Pulmonary artery endothelial cell (primary cell): ENCODE measurements at regions not wholly inside any gene's neighbourhood (a gene's known extent, or its start where the extent isn't known, plus 50 kb on each side); places are given as distances from the start of the nearest gene placed in this dataset.

Experiments used
- DNase-seq: peaks from one replicate; pipeline ENCODE4 v3.0.0-alpha.2; 2011; ENCODE audit warnings: low read depth, low spot score

DNA sequence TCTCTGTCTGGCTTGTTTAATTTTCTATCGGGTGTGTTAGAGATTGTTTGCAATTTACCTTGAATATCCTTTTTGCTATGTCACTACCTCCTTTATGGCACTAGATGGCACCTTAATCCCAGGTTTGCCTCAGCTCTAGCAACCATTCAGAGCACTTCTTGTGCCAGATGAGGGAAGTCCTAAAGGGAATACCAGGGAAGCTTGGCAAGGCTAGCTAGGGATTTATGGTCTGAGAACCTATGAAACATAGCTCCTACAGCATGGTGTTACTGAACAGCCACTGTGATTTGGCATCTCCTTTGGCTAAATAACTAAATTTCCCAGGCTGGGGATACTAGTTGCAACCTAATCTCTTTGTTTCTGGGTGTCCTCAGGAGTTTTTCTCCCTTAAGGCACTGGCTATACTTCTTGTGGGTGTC is 69.0 kb upstream of the VOPP1 start:
- peak; percentile 52 for DNase-seq

DNA sequence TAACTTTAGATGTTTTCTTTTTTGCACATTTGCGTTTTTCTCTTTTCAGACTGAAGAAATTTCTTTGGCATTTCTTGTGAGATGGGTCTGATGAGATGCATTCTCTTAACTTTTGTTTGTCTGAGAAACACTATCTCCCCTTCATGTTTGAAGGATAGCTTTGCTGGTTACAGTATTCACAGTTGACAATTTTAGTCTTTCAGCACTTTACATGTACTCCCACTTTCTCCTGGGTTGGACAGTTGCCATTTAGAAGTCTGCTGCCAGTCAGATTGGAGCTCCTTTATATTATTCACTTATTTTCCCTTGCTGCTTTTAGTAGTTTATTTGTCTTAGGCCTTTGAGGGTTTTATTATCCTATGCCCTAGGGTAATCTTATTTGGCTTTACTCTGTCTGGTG is 67.3 kb upstream of the VOPP1 start:
- DNase-seq, result no peak

DNA sequence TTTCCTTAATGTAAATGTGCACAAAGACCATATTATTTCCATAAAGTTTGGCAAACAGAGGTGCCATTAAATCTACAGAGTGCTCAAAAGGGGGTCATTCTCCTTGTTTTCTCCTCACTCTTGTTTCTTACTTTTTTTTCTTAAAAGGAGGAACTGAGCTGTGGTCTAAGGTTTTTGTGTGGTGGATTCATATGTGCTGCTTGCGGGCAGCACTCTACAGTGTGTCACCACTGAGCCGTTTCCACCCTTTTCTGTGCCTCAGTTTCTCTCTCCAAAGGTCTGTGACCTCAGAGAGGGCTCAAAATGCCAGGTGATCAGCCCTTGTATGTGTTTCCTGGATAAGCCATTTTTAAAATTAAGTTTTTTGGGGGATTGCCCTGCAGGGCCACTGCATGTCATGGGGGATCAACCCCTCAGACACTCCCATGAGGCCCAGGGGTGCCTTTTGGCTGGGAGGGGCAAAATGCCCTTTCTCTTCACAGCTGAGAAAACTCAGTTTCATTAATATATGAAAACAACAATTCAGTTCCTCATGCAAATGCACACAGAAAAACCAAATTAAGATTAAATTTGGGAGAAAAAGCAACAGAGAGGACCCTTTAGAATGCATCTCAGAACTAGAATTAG is 56.9 kb upstream of the VOPP1 start:
- no peak for DNase-seq

DNA sequence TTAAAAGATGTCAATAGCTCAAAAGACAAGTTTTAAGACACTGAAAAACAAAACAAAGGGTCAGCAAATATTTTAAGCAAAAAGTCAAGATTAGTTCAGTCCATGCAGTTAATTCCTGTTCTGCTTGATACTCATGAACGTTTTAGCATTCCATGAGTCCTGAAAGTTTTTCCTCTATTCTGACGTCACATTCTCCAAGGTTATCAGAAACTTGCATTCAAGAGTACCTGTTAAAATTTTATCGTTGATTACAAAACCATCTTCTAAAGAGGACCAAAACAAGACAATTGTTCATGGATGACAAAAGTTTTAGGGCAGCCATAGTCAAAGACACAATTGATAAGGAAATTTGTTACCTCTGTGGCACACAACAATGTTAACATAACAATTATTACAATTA is 52.5 kb upstream of the VOPP1 start:
- DNase-seq, result no peak

DNA sequence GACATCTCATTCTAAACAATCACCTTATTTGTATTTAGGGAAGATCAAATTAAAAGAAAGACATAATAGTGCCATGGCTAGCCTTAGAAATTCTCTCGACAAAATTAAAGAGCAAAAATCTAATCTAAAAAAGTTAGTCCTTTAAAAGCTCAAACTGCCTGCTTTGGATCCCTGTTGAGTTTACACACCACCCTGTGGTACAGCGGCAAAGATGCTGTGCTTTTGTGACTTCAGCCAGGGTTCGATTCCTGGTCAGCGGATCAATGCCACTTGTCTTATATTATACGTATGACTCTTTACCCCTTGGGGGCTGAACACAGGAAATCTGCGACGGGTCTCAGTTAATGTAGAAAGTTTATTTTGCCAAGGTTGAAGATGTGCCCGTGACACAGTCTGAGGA is 51.3 kb upstream of the VOPP1 start:
- no peak for DNase-seq

DNA sequence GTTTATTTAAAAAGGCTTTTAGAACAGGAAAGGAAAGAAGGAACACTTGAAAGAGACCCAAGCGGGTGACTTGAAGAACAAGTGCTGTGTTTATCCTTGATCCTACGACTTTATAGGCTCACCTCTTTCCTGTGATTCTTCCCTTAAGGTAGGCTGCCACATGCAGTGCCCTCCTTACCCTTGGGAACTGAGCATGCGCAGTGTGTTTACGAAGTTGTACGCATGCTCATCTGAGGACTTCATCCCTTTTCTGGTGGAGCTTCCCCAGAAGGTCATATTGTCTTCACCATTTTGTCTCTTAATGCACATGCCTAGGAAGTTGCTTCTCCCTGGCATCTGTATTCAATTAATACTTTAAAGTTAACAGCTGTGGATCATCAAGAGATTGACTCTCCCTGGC is 49.9 kb upstream of the VOPP1 start:
- no peak for DNase-seq
